Neural cell (in vitro differentiated cells): ENCODE measurements at regions not wholly inside any gene's neighbourhood (a gene's known extent, or its start where the extent isn't known, plus 50 kb on each side); places are given as distances from the start of the nearest gene placed in this dataset.

ENCODE experiments used
- H2AFZ ChIP-seq: fragments of 200-600, 300-800 bp; sonication (generic), shearing (Covaris generic); 2 replicates; pipeline ENCODE4 v1.6.0; 2014; ENCODE audit warnings: low read depth, mild to moderate bottlenecking, antibody characterized with exemption, low read length, moderate library complexity
- H3F3A ChIP-seq: fragments of 200-600 bp; shearing (Covaris generic); 2 replicates; pipeline ENCODE4 v1.6.1; 2016; ENCODE audit warnings: mild to moderate bottlenecking, moderate library complexity, mixed read lengths, antibody characterized with exemption, low read length; ENCODE audit not compliant: insufficient read depth, poor library complexity, severe bottlenecking
- H3K27ac ChIP-seq: fragments of 200-600, 300-800 bp; sonication (generic), shearing (Covaris generic); 2 replicates; pipeline ENCODE4 v1.5.1; 2014; ENCODE audit warnings: mild to moderate bottlenecking, low read length, moderate library complexity
- H3K27me3 ChIP-seq: fragments of 300-800, 200-600 bp; sonication (generic), shearing (Covaris generic); 2 replicates; pipeline ENCODE4 v1.6.0; 2014; ENCODE audit warnings: mild to moderate bottlenecking, low read depth, low read length, moderate library complexity; ENCODE audit not compliant: insufficient read depth
- H3K36me3 ChIP-seq: fragments of 300-800, 200-600 bp; sonication (generic), shearing (Covaris generic); 2 replicates; pipeline ENCODE4 v1.5.1; 2014; ENCODE audit warnings: mild to moderate bottlenecking, antibody characterized with exemption, low read length, moderate library complexity; ENCODE audit not compliant: insufficient read depth
- H3K4me2 ChIP-seq: fragments of 300-800, 200-600 bp; sonication (generic), shearing (Covaris generic); 2 replicates; pipeline ENCODE4 v1.6.0; 2014; ENCODE audit warnings: mild to moderate bottlenecking, low read length
- H3K4me3 ChIP-seq: fragments of 300-800, 200-600 bp; sonication (generic), shearing (Covaris generic); 2 replicates; pipeline ENCODE4 v1.5.1; 2014; ENCODE audit warnings: mild to moderate bottlenecking, low read length, moderate library complexity
- H3K79me2 ChIP-seq: fragments of 200-600 bp; shearing (Covaris generic); replicated peaks from 2 replicates; pipeline ENCODE4 v1.6.0; 2014; ENCODE audit warnings: mild to moderate bottlenecking, low read length, moderate library complexity; ENCODE audit not compliant: insufficient read depth
- H3K9ac ChIP-seq: fragments of 300-800, 200-600 bp; sonication (generic), shearing (Covaris generic); 2 replicates; pipeline ENCODE4 v1.6.1; 2016; ENCODE audit warnings: mild to moderate bottlenecking, low read length, mixed read lengths
- H3K9me2 ChIP-seq: fragments of 200-600 bp; shearing (Covaris generic); 2 replicates; pipeline ENCODE4 v1.6.1; 2016; ENCODE audit warnings: mild to moderate bottlenecking, low read length, mixed read lengths; ENCODE audit not compliant: insufficient read depth
- H3K9me3 ChIP-seq: fragments of 200-600, 300-800 bp; sonication (generic), shearing (Covaris generic); 2 replicates; pipeline ENCODE4 v1.6.1; 2016; ENCODE audit warnings: mild to moderate bottlenecking, mixed run types, low read length, moderate library complexity, mixed read lengths
- H4K20me1 ChIP-seq: fragments of 200-600 bp; shearing (Covaris generic); 2 replicates; pipeline ENCODE4 v1.6.1; 2016; ENCODE audit warnings: mild to moderate bottlenecking, mixed run types; ENCODE audit not compliant: insufficient read depth
- CTCF ChIP-seq: fragments of 450-650 bp; IDR thresholded peaks from 2 replicates; pipeline ENCODE4 v1.5.1; 2014; ENCODE audit warnings: antibody characterized with exemption, mild to moderate bottlenecking, moderate library complexity; ENCODE audit not compliant: poor library complexity, severe bottlenecking
- EP300 ChIP-seq: fragments of 450-650 bp; conservative IDR thresholded peaks from 2 replicates; pipeline ENCODE4 v1.6.1; 2014; ENCODE audit warnings: antibody characterized with exemption, mild to moderate bottlenecking, moderate library complexity; ENCODE audit not compliant: poor library complexity, severe bottlenecking
- EZH2 ChIP-seq: fragments of 200-600, 300-800 bp; shearing (Covaris generic), sonication (generic); IDR thresholded peaks from 2 replicates; pipeline ENCODE4 v1.6.1; 2014; ENCODE audit warnings: antibody characterized with exemption, low read length, borderline replicate concordance, mild to moderate bottlenecking; ENCODE audit not compliant: insufficient read depth, poor library complexity, severe bottlenecking
- MXI1 ChIP-seq: fragments of 450-650 bp; conservative IDR thresholded peaks from 2 replicates; pipeline ENCODE4 v1.6.1; 2014; ENCODE audit warnings: antibody characterized with exemption, mild to moderate bottlenecking; ENCODE audit not compliant: poor library complexity, severe bottlenecking
- POLR2AphosphoS5 ChIP-seq: IDR thresholded peaks from 2 replicates; pipeline ENCODE4 v1.6.1; 2012
- RAD21 ChIP-seq: fragments of 450-650 bp; conservative IDR thresholded peaks from 2 replicates; pipeline ENCODE4 v1.6.1; 2014; ENCODE audit warnings: antibody characterized with exemption, mild to moderate bottlenecking, moderate library complexity
- REST ChIP-seq: IDR thresholded peaks from 2 replicates; pipeline ENCODE4 v1.6.1; 2012; ENCODE audit warnings: borderline replicate concordance
- SMC3 ChIP-seq: fragments of 450-650 bp; conservative IDR thresholded peaks from 2 replicates; pipeline ENCODE4 v1.6.1; 2014; ENCODE audit warnings: antibody characterized with exemption, mild to moderate bottlenecking, moderate library complexity; ENCODE audit not compliant: poor library complexity
- TAF1 ChIP-seq: IDR thresholded peaks from 2 replicates; pipeline ENCODE4 v1.6.1; 2012; ENCODE audit warnings: low read depth

GRCh38 chr4:136965478-136965877 is 566.8 kb downstream of the PCDH18 start:
- H4K20me1 ChIP-seq, result no peaks in the 10 kb centered on the region
- H3K27me3 ChIP-seq, result no peaks in the 10 kb centered on the region
- no peak overlapping the region for H3K4me2 ChIP-seq
- no peaks in the 10 kb centered on the region for H3K79me2 ChIP-seq
- no peaks in the 10 kb centered on the region for H3K9me2 ChIP-seq
- no peak overlapping the region for H2AFZ ChIP-seq
- no peaks in the 10 kb centered on the region for H3K9me3 ChIP-seq
- H3F3A ChIP-seq, result no peaks in the 10 kb centered on the region
- TF ChIP-seq TAF1 (no peak), REST (no peak), EP300 (no peak), CTCF (no peak), EZH2 (no peak), POLR2AphosphoS5 (no peak), SMC3 (no peak), RAD21 (no peak), MXI1 (no peak)
- no peak overlapping the region for H3K4me3 ChIP-seq
- no peaks in the 10 kb centered on the region for H3K36me3 ChIP-seq
- H3K9ac ChIP-seq, result no peak overlapping the region
- H3K27ac ChIP-seq, result no peak overlapping the region

- Histone ChIP-seq H3F3A (no peaks in the 10 kb centered on the region), H3K9me3 (no peaks in the 10 kb centered on the region), H3K27me3 (no peaks in the 10 kb centered on the region), H3K4me2 (no peak overlapping the region), H3K79me2 (no peaks in the 10 kb centered on the region), H4K20me1 (no peaks in the 10 kb centered on the region), H3K27ac (no peak overlapping the region), H2AFZ (no peak overlapping the region), H3K9me2 (no peaks in the 10 kb centered on the region), H3K9ac (no peak overlapping the region), H3K36me3 (no peaks in the 10 kb centered on the region), H3K4me3 (no peak overlapping the region)
- TF ChIP-seq CTCF (no peak), EP300 (no peak), TAF1 (no peak), RAD21 (no peak)
Measured at GRCh38 chr4:136962868-136963267, 569.4 kb downstream of the PCDH18 start.
